ENCODE measurements at regions not wholly inside any gene's neighbourhood (a gene's known extent, or its start where the extent isn't known, plus 50 kb on each side); places are given as distances from the start of the nearest gene placed in this dataset.

DNA sequence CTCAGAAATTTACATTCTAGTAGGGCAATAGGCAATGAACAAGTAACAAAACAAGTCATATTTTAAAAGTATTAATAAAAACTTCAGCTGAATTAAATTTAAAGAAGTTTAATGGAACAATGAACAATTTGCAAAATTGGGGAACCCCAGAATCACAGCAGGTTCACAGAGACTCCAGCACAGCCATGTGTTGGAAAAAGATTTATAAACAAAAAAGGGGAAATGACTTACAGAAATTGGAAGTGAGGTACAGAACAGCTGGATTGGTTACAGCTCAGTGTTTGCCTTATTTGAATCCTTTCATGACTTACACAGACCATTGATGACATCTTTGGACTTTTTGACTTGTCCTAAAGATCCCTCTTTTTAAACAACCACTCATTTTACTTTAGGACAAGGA lies 179.9 kb upstream of the SCN7A start:
- TF ChIP-seq, protein P1, sequence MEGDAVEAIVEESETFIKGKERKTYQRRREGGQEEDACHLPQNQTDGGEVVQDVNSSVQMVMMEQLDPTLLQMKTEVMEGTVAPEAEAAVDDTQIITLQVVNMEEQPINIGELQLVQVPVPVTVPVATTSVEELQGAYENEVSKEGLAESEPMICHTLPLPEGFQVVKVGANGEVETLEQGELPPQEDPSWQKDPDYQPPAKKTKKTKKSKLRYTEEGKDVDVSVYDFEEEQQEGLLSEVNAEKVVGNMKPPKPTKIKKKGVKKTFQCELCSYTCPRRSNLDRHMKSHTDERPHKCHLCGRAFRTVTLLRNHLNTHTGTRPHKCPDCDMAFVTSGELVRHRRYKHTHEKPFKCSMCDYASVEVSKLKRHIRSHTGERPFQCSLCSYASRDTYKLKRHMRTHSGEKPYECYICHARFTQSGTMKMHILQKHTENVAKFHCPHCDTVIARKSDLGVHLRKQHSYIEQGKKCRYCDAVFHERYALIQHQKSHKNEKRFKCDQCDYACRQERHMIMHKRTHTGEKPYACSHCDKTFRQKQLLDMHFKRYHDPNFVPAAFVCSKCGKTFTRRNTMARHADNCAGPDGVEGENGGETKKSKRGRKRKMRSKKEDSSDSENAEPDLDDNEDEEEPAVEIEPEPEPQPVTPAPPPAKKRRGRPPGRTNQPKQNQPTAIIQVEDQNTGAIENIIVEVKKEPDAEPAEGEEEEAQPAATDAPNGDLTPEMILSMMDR (IDR thresholded peaks at IDR 0.05): no peak
- no peaks in the 10 kb centered on the region for H3K36me3 ChIP-seq

DNA sequence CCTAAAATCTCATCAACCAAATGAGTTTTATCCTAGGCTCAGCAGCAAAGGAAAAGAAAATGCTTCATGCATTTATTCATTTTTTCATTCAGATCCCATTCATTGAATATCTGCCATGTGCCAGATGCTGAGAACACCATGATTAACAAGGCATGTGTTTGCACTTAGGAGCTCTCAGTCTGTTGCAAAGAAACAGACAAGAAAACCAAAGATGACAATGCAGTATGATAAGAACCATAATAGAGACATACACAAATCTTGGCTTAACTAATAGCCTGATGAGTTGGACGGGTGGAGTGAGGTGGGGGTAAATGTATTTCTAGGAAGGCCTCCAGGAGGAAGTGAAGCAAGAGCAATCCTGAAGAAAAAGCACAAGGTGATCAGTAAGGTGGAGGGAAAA lies 177.8 kb upstream of the SCN7A start:
- Histone ChIP-seq H3K9me3 (no peaks in the 10 kb centered on the region), H3K36me3 (no peaks in the 10 kb centered on the region), H3K27ac (no peak overlapping the region), H3K4me1 (ENCODE audit: control insufficient read depth in 1 of 2, low read depth in 2 of 2) (no peaks in the 10 kb centered on the region), H3K4me3 (no peak overlapping the region), H3K27me3 (replicated peaks; ENCODE audit: insufficient read depth) (no peaks in the 10 kb centered on the region)
- DNase-seq (ENCODE audit: low spot score): no peak
- TF ChIP-seq, protein P1 (IDR thresholded peaks at IDR 0.05): no peak
- no peak for ATAC-seq (ENCODE audit: insufficient number of reproducible peaks, low FRiP score, low read depth)

More for the DNA sequence above, 179.9 kb upstream of the SCN7A start:
- H3K9me3 ChIP-seq: no peaks in the 10 kb centered on the region
- H3K27ac ChIP-seq: no peak overlapping the region
- ATAC-seq (ENCODE audit: insufficient number of reproducible peaks, low FRiP score, low read depth) (no peak), DNase-seq (ENCODE audit: low spot score) (no peak)
- H3K4me3 ChIP-seq: no peak overlapping the region
- H3K27me3 ChIP-seq (replicated peaks; ENCODE audit: insufficient read depth): no peaks in the 10 kb centered on the region
- H3K4me1 ChIP-seq (ENCODE audit: control insufficient read depth in 1 of 2, low read depth in 2 of 2): no peaks in the 10 kb centered on the region

GRCh38 chr2:166671235-166671634 lies 177.2 kb upstream of the SCN7A start:
- ATAC-seq (ENCODE audit: insufficient number of reproducible peaks, low FRiP score, low read depth): no peak
- H3K9me3 ChIP-seq: no peaks in the 10 kb centered on the region
- H3K36me3 ChIP-seq: no peaks in the 10 kb centered on the region
- no peak overlapping the region for H3K4me3 ChIP-seq
- H3K27ac ChIP-seq: no peak overlapping the region
- TF ChIP-seq, protein P1 (IDR thresholded peaks at IDR 0.05): no peak
- H3K27me3 ChIP-seq (replicated peaks; ENCODE audit: insufficient read depth): no peaks in the 10 kb centered on the region
- no peak for DNase-seq (ENCODE audit: low spot score)
- H3K4me1 ChIP-seq (ENCODE audit: control insufficient read depth in 1 of 2, low read depth in 2 of 2): no peaks in the 10 kb centered on the region

DNA sequence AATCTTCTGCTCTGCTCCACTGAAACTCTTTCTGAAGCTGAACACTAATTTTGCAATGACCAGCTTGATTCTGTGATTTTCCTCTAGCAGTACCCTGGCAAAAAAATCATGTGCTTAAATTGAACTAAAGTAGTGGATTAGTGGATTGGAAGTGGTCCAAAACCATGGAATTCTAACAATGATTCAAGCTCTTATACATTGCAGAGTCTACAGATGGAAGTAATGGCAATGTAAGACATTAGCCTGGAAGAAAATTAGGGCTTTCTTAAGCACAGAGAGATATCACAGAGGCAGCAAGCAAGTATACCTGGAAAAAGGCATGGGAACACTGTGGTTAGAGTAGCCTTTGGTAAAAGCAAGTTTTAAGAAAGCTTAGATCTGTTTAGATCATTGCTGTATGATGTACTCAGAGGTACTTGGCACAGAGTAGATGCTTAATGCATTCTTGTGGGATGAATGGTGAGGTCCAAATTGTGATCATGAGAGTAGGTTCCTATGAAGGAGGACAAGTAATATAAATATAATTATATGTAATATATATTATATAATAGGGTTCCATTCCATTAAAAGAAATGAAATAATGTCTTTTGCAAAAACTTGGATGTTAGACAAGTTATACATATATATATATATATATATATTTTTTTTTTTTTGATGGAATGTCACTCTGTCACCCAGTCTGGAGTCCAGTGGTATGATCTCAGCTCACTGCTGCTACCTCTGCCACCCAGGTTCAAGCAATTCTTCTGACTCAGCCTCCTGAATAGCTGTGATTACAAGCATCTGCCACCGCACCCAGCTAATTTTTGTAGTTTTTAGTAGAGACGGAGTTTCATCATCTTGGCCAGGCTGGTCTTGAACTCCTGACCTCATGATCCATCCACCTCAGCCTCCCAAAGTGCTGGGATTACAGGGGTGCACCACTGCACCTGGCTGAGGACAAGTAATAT lies 172.2 kb upstream of the SCN7A start:
- H3K27ac ChIP-seq: no peak overlapping the region

GRCh38 chr2:166661824-166662223 lies 167.8 kb upstream of the SCN7A start:
- TF ChIP-seq, protein P1 (IDR thresholded peaks at IDR 0.05): no peak
- Histone ChIP-seq H3K36me3 (no peaks in the 10 kb centered on the region), H3K9me3 (no peaks in the 10 kb centered on the region), H3K27me3 (replicated peaks; ENCODE audit: insufficient read depth) (no peaks in the 10 kb centered on the region), H3K4me1 (ENCODE audit: control insufficient read depth in 1 of 2, low read depth in 2 of 2) (no peaks in the 10 kb centered on the region), H3K4me3 (no peak overlapping the region), H3K27ac (no peak overlapping the region)
- DNase-seq (ENCODE audit: low spot score): no peak
- ATAC-seq (ENCODE audit: insufficient number of reproducible peaks, low FRiP score, low read depth): no peak

More for the DNA sequence above, 172.2 kb upstream of the SCN7A start:
- no peaks in the 10 kb centered on the region for H3K9me3 ChIP-seq
- no peaks in the 10 kb centered on the region for H3K36me3 ChIP-seq
- H3K27me3 ChIP-seq (replicated peaks; ENCODE audit: insufficient read depth): no peaks in the 10 kb centered on the region
- no peak for ATAC-seq (ENCODE audit: insufficient number of reproducible peaks, low FRiP score, low read depth)
- no peaks in the 10 kb centered on the region for H3K4me1 ChIP-seq (ENCODE audit: control insufficient read depth in 1 of 2, low read depth in 2 of 2)
- TF ChIP-seq, protein P1 (IDR thresholded peaks at IDR 0.05): no peak
- H3K4me3 ChIP-seq: no peak overlapping the region
- DNase-seq (ENCODE audit: low spot score): no peak
